ENCODE measurements at regions not wholly inside any gene's neighbourhood (a gene's known extent, or its start where the extent isn't known, plus 50 kb on each side); places are given as distances from the start of the nearest gene placed in this dataset.

DNA sequence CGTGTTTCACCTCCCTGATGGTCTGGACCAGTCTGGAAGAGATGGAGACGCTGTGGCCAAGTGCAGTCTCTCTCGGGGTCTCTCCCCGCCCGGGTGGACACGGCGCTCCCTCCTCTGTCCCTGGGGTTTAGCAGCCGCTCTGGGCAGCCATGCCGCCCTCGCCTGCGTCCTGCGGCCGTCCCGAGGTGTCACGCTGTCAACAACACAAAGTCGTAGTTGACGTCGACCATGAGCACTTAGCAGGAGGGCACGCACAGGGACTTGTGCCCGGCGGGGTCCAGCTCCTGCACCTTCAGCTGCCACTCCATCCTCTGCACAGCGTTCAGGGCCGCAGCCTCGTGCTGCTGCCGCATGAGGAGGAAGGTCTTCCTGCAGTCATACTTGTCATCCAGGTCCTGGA, 368.9 kb downstream of the CDH9 start:
- DNase-seq, result no peak

DNA sequence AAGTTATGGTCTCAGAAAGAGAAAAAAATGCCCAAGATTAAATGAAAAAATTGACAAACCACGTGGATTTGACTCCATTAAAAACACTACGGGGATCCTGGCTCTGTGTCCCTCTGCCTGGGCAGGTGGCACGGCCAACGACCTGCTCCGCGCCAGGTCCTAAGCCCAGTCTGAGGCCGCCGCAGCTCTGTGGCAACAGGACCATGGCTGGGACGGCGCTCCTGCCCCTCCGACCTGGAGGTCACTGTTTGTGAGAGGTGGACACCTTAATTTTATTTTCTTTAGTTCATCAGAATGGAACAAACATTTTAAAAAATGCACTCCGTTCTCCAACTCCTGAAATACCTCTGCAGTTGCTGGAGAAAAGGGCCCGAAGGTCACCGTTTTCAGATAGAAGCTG, 369.4 kb downstream of the CDH9 start:
- DNase-seq, result no peak

DNA sequence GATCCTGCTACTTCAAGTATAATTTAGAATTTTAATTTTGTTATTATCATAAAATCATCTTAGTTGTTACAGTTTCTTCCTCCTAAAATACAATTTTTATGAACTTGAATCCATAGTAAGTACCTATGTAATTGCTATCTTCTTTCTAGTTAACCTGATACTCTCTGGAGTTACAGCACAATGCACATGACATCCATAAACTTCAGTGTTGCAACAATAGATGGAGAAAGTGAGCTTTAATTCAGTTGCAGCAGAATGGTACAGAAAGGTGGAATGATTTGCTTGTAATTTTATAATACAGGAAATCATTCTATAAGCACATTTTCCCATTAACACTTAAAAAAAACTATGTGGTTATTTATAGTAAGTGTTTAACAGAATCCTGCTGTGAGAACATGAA, 372.0 kb downstream of the CDH9 start:
- no peak for DNase-seq

DNA sequence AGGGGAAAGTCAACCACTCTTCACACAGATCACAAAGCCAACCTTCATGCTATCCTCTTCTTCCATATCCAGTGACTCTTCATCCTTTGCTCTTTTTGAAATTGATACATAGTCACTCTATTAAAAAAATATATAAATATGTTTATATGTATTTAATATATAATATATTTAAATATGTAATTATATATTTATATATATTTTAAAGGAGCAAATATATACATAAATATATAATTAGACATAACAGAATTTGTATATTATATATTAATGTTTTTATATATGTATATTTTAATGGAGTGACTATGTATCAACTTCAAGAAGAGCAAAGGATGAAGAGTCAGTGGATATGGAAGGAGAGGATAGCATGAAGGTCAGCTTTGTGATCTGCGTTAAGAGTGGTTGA, 374.9 kb downstream of the CDH9 start:
- no peak for DNase-seq

DNA sequence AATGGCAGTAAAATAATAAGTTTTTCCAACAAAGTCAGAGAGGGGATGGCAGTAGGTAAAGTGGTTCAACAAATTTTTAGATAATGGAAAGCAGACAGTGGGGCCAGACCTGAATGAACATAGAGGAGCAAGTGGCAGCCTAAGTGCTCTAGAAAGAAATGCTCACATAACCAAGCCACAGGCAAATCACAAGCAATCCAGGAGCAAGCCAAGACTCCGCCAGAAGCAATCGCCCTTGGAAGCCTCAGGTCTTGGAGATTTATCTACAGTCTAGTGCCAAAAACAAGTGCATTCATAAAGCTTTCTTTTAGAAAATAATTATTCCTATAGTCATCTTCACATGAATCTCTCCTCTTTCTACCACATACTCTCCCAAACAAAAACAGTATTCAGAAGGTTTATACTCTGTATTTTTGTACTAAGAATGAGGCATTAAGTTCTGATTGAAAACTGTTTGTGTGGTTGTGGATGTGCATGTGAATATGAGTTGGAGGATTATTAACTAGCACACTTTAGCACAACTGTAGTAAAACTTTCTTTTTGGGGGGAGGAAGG, 375.5 kb downstream of the CDH9 start:
- DNase-seq, result no peak

DNA sequence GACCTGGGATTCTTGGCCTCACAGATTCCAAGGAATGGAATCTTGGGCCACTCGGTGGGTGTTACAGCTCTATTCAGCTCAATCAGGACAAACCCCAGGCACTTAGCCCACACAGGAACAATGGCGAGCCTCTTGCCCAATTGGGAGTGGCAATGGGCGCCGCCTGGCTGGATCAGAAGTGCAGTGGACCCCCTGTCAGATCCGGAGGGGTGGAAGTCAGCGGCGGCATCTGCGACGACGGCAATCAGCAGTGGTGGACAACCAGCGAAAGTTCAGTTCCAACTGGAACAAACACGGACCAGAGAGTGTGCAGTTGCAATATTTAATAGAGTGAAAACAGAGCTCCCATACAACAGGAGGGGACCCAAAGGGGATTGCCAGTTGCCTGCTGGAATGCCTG, 378.3 kb downstream of the CDH9 start:
- no peak for DNase-seq

DNA sequence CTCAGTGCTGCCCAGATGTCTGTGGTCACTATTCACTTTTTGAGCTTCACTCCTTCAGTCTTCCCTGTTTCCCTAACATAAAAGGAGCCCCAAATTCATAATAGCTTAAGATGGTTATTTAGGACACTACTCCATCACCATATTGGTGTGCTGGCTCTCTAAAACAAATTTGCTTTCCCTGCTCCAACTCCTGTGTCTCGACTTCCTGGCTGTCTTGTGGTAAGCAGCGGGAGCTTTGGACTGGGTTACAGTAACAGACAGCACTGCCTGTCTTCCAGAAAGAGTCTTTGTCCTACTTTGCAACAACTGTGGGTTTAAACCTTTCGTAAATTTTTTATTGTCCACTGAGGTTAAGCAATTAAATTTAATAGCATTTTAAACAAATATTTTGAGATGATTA, 389.4 kb downstream of the CDH9 start:
- DNase-seq, result no peak

DNA sequence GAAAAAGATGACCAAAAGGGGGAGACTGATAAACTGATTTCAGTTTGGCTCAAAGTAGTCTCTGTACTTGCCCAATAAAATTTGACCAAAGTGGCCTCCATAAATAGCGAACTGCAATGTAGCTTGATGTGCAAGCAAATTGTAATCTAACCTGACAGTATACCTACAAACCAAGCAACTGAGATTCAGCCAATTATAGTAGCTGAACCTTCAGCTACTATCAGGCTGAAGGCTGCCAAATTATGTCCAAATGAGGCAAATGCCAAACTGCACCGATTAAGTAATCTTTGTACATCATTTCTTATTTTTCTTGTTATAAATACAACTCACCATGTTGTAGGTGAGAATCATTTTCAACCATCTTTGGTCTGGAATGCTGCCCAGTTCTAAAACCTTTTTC, 390.6 kb downstream of the CDH9 start:
- no peak for DNase-seq

DNA sequence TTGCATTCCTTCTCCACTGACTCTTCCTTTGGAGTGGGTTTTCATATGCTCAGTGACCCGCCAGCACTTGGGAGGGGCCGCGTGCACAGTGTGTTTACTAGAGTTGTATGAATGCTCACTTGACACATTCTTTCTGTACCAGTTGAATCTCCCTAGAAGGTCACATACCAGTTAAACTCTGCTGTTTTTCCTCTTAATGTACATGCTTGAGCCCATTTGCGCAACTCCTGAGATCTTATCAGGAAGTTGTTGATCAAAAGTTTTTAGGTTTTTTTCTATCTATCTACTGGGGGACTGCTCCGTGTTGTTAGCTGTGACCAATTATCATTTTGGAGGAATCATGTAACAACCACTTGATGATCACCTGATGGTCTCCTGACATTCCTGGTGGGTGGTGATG, 392.7 kb downstream of the CDH9 start:
- no peak for DNase-seq

DNA sequence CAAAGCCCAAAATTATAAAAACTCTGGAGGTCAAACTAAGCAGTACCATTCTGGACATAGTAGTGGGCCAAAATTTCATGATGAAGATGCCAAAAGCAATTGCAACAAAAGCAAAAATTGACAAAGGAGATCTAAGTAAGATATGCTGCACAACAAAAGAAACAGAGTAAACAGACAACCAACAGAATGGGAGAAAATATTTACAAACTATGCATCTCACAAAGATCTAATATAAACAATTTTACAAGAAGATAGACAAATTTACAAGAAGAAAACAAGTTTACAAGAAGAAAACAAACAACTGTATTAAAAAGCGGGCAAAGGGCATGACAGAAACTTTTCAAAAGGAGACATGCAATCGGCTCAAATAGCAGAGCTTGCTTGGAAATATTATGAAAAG, 396.9 kb downstream of the CDH9 start:
- DNase-seq, result no peak

DNA sequence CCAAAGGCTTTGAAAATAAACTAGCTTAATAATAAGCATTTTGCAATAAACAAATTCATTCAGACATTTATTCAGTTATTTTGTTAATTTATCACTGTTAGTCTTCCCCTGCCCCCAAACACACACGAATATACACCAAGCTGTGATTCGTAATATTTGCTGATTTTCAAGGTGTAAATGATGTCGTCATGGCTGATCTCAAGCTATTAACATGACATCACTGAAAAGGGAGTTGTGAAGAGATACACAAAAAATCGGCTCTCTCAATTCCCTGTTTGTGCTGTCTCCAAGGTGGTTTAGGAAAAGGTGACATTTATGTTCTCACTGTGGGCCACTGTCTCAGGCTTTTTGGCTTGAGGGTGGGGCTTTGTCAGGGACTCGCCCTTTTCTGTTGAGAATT, 413.3 kb downstream of the CDH9 start:
- no peak for DNase-seq

DNA sequence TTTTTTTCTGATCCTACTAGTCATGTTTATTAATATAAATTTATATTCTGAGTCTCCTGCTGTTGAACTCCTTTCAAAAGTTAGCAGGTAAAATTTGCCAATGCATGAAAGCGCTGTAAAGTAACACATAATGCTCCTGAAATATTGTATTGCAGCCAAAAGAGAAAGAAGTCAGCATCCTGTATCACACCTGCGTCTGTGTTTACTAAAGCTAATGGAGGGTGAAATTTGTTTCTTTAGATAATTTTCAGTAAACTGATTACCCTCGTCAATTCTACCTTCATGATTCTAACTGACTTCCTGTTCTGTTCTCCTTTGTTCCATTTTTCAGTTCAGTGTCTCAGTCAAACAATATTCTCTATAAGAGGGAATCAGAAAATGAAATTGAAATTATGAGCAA, 415.4 kb downstream of the CDH9 start:
- DNase-seq, result no peak

DNA sequence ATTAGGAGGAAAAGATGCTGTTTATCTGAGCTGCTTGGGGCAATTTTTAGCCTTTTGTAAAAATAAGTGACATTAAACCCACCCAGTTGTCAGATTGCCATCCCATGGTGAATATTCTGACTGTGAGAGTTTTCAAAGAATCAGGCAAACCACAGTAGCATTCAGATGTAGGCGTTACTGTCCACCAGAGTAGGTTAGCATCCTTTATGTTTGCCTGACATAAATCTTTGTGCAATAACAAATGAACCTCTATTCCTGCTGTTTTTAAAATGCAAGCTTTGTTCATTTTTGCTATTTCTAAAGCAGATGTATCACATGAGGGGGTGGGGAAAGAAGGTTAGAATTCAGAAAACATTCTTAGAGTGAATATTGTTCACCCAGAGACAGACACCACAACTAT, 427.8 kb downstream of the CDH9 start:
- no peak for DNase-seq

DNA sequence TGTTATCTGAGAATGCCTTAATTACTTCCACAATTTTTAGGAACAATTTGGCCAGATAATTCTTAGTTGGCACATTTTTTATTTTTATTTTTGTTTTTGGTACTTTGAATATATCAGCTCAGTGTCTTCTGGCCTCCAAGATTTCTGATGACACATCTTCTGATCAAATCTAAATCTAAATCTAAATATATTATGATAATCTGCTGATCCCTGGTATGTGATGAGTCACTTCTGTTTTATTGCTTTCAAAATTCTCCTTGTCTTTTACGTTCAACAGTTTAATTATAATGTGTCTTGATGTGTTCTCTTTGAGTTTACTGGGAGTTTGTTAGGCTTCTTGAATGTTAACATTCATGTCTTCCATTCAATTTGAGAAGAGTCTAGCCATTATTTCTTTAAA, 436.8 kb downstream of the CDH9 start:
- DNase-seq, result no peak

DNA sequence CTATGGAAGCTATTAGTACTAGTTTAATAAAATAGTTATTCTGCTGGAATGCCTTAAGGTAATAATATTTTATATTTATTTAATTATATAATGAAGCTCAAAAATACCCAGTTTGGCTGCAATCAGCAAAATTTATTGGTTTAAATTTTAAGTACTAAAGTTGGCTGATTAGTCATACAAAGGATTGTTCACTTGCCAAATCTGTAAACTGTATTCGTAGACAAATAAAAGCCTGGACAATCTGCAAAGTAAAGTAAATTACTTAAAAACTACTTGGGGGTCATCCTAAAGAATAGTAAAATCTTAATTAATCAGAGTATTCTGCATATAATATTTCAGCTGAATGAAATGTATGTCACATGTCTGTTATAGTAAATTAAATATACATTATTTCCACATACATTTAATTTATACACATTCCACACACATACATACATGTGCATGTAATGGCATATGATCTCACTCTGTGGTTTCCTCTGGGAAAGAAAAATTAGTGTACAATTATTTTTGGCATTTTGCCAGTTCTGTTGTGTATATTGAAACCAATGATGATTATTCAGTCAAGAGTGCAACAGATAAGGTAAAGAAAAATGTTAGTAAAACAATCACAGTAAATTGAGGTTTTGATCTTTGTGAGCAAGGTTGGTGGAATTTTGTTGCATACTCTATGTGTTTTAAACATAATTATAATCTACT, 455.9 kb downstream of the CDH9 start:
- DNase-seq, result no peak

DNA sequence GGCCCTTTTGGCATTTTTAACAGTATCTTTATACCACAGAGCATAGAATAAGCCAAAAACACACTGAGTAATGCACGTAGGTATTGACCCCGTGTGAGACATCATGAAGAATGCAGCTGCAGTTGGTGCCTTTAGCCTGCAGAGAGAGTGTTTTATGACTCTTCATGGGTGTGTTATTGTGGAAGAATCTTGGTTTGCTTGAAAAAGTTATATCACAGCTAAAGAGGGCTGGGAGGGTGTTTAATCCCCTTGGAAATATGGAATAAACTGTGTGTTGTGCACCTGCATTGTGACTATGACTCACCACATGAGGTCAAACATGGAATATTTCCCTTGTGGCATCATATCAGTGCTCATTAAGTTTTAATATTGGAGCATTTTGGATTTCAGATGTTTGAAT, 458.7 kb downstream of the CDH9 start:
- no peak for DNase-seq

DNA sequence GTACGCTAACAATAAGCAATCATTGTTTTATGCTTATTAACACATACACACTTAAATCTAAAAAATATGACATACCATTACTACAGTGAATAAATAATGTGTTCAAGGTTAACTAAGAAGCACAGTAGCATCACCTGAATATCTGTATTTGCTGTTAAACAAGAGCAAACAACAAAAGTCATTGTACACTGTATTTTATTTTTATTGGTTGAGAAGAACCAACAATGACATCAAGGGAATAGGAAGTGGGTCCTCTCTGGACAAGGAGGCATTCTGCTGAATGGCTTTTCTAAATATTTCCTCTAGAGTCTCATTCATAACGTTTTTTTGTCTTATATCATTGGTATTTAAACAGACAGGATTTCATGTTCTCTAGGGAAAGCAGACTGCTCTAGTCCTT, 460.4 kb downstream of the CDH9 start:
- DNase-seq, result no peak

DNA sequence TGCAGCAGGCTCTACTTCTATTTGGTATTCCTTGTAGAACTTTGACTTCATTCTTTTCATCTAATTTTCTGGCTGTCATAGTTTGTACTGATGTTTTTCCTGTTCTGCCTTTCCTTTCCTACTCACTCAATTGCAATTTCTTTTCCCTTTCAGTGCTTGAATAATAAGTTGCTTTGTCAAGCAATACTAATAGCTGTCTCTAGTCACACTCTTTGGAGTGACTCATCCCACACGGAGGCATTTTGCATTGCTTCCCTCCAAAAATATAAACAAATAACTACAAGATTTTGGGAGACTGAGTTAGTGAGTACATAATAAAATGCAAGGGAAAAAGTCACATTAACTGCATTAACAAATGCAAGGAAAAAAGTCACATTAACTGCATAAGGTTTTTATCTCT, 465.9 kb downstream of the CDH9 start:
- DNase-seq, result no peak

DNA sequence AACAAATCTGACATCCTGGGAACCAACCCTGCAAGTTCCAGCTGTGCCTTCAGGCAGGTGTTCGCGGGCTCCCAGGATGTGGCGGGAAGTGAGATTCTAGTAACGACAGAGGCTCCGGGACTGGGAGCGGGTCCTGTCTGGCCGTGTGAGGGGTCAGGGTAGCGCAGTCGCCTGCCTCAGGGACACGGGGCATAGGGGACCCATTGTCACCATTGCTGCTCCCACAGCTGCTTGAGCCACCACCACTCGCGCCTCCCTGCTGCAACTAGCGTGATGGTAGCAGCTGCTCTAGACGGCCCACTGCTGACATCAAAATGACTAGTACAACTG, 468.5 kb downstream of the CDH9 start:
- DNase-seq, result no peak

DNA sequence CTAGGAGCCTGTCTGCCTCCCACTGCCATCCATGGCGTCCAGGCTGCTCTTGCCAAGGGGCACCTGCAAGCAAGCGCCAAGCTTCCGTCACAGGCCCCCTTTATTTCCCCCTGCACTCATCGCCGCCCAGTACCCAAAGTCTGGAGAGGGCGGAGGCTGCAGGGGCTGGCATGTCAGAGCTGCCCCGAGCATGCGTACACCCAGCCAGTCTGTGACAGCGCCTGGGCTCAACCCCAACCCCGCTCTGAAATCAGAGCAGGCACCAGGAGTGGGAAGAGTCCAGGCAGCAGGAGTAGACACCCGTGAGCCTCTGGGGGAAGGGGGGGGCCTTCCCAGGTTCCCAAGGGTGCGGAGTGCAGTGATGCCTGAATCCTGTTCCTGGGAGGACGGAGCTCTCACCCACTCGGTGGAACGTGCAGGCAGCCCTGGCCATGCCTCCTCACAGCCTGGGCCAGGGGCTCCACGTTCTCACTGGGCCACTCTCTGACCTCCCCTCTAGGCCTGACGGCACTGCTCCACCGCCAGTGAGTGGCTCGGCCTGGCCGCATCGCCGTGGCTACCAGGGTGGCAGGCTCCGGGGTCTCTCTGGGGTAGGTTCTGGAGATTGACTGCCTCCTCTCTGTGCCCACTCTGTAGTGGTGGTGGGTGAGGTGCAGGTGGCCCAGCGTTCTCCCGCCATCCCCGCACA, 469.0 kb downstream of the CDH9 start:
- DNase-seq, result no peak

DNA sequence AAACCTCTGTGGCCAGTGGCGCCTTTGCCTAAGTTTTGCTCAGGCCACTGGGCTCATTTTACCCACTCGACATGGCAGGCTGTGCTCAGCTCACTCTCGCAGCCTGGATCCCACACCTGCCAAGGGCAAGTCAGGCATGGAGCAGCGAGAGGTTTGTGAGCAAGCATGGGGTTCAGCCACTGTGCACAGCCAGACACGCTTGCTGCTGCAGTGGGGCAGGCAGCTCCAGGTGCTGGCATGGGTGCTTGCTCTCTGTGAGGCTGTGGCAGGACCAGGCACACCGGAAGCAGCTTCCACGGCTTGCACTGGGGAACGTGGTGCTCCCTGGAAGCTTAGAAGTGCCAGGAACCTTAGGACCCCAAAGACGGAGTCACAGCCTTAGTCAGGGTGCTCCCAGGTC, 470.1 kb downstream of the CDH9 start:
- no peak for DNase-seq

DNA sequence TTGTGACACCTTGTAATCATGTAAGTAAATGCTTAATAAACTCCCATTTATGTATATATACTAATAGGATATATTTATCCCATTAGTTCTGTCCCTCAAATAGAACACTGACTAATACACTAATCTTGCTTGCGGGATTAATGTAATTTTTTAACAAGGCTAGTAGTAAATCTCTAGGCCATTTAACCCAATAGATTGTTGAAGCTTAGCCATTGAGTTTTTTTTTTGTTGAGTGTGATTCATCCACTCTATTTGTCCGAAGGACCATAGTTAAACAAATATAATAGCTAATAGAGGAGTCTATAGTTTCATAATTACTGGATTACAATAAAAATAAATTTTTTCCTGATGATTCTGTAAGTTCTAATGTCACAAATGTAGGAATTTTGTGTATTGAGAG, 474.4 kb downstream of the CDH9 start:
- no peak for DNase-seq

DNA sequence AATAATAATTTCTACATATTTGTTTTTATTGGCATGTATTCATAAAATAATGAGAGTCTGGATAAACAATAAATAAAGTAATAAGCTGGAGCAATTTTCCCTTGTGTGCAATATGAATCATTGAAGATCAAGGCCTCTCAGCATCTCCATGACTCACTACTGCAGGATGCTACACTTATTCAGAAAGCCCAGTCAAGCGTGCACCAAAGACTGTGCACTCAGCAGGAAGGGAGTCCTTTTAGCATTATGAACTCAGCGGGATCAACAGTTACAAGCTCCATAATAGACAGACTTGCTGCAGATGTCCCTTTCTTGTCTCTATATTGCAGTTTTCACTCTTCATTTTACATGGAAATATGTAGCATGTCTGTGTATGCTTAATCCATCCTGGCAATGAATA, 485.3 kb downstream of the CDH9 start:
- no peak for DNase-seq

DNA sequence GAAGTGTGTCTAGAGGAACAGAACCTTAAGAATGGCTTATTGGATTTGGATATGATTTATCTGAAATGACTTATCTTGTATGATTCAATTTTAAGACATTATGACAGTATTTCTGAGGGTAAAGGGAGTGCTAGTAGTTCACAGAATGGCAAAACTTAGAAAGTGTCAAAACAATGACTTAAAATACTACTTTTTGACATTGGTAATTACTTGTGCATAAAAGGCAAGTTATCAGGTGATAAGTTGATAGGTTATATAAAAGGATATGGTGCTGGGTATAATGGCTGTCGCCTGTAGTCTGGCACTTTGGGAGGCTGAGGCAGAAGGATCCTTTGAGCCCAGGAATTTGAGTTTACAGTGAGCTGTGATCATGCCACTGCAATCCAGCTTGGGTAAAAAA, 494.4 kb downstream of the CDH9 start:
- no peak for DNase-seq

DNA sequence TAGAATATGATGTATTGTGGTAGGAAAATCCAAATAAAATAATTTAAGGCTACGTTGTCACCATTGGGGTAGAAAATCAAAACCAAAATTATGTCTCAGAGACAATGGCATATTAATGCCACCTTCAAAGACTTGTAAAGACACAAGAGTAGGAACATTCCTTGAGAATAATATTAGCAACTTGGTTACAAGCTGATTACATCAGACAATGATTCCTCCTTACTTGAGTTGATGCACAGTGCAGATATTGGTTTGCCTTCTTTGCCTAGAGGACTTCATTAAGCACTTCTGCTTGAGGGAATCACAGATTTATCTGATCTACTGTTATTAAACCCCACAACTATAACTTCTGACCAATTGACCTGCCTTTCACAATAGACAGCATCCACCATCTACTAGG, 500.2 kb downstream of the CDH9 start:
- DNase-seq, result no peak
